ENCODE measurements at regions not wholly inside any gene's neighbourhood (a gene's known extent, or its start where the extent isn't known, plus 50 kb on each side); places are given as distances from the start of the nearest gene placed in this dataset.

- Histone ChIP-seq H3K9ac (ENCODE audit: insufficient read depth in 1 of 2, low read length in 2 of 2) (no peak overlapping the region), H3K4me1 (ENCODE audit: control insufficient read depth in 5 of 5, insufficient read depth in 5 of 5, low read length in 5 of 5) (peaks cover 0 to 7% (median 0%) of the 10 kb centered on the region in 5 donors), H3K36me3 (ENCODE audit: control insufficient read depth in 4 of 4, insufficient read depth in 4 of 4, low read length in 4 of 4) (no peaks in the 10 kb centered on the region), H3K9me3 (ENCODE audit: control insufficient read depth in 4 of 4, insufficient read depth in 3 of 4, low read length in 3 of 4) (no peaks in the 10 kb centered on the region), H3K4me3 (no peak overlapping the region), H3K27ac (ENCODE audit: low read depth in 1 of 2, low read length in 1 of 2) (no peak overlapping the region), H3K27me3 (ENCODE audit: control insufficient read depth in 3 of 3, insufficient read depth in 3 of 3, low read length in 2 of 3) (no peaks in the 10 kb centered on the region)
- WGBS, 2 donors = 48 to 68% methylated on average over 1 of the region's 1 CpG
- no peak for ATAC-seq (ENCODE audit: insufficient read depth, low FRiP score)
- no peak for TF ChIP-seq CTCF (IDR thresholded peaks at IDR 0.05; ENCODE audit: control extremely low read depth, extremely low read depth)
- DNase-seq = no peak
Observed at GRCh38 chr1:194807530-194808220, 1621.3 kb upstream of the B3GALT2 start.

DNA sequence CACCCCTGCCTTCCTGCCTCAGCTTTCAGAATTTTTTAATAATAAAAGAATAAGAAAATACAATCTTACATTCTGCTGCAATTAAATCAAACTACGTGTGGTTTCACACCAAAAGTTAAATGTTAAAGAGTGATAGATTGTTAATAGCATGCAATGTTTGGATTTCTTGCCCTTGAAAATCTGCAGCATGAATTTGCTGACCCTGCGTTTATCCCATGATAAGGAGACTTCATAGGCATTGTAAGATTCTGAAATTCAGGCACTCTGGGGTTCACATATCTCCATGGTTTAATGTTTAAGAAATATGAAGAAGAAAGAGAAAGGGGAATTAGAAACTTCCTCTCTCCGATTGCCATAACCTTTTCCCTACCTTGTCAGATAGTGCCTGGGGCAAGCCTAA lies 1616.2 kb upstream of the B3GALT2 start:
- WGBS, 2 donors = 57 to 74% methylated on average over 3 of the region's 3 CpGs
- no peaks in the 10 kb centered on the region for H3K27me3 ChIP-seq (ENCODE audit: control insufficient read depth in 3 of 3, insufficient read depth in 3 of 3, low read length in 2 of 3)
- no peak overlapping the region for H3K4me3 ChIP-seq
- no peak overlapping the region for H3K9ac ChIP-seq (ENCODE audit: insufficient read depth in 1 of 2, low read length in 2 of 2)
- H3K36me3 ChIP-seq (ENCODE audit: control insufficient read depth in 4 of 4, insufficient read depth in 4 of 4, low read length in 4 of 4) = no peaks in the 10 kb centered on the region
- no peaks in the 10 kb centered on the region for H3K4me1 ChIP-seq (ENCODE audit: control insufficient read depth in 5 of 5, insufficient read depth in 5 of 5, low read length in 5 of 5)
- no peak for ATAC-seq (ENCODE audit: insufficient read depth, low FRiP score)
- no peak overlapping the region for H3K27ac ChIP-seq (ENCODE audit: low read depth in 1 of 2, low read length in 1 of 2)
- TF ChIP-seq CTCF (IDR thresholded peaks at IDR 0.05; ENCODE audit: control extremely low read depth, extremely low read depth) = no peak
- H3K9me3 ChIP-seq (ENCODE audit: control insufficient read depth in 4 of 4, insufficient read depth in 3 of 4, low read length in 3 of 4) = no peaks in the 10 kb centered on the region
- no peak for DNase-seq

DNA sequence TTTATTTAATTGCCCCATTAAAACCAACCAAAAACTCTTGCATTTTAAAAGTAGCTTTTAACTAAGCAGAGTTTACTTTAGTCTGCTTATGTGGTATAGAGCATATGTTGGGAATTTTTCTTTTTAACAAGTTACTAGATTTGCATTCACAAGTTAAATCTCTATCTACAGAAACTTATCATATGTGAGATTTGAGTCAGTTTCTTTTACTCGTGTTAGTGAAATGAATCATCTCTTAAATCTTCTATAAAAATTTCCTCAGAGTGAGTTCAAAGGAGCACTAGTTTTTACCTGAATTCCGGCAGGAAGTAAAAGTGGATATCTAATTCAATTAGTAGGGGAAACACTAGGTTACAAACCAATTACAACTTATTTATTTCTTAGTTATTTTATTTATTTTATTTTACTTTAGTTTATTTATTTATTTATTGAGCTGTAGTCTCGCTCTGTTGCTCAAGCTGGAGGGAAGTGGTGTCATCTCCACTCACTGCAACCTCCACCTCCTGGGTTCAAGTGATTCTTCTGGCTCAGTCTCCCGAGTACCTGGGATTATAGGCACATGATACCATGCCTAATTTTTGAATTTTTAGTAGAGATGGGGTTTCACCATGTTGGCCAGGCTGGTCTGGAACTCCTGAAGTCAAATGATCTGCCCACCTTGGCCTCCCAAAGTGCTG lies 1609.6 kb upstream of the B3GALT2 start:
- no peak overlapping the region for H3K27ac ChIP-seq (ENCODE audit: low read depth in 1 of 2, low read length in 1 of 2)
- H3K9ac ChIP-seq (ENCODE audit: insufficient read depth in 1 of 2, low read length in 2 of 2) = no peak overlapping the region
- no peaks in the 10 kb centered on the region for H3K4me1 ChIP-seq (ENCODE audit: control insufficient read depth in 5 of 5, insufficient read depth in 5 of 5, low read length in 5 of 5)
- no peaks in the 10 kb centered on the region for H3K9me3 ChIP-seq (ENCODE audit: control insufficient read depth in 4 of 4, insufficient read depth in 3 of 4, low read length in 3 of 4)
- H3K4me3 ChIP-seq = no peak overlapping the region
- no peak for ATAC-seq (ENCODE audit: insufficient read depth, low FRiP score)
- WGBS, 2 donors = 80 to 91% methylated on average over 4 of the region's 4 CpGs
- H3K36me3 ChIP-seq (ENCODE audit: control insufficient read depth in 4 of 4, insufficient read depth in 4 of 4, low read length in 4 of 4) = no peaks in the 10 kb centered on the region
- DNase-seq = no peak
- no peak for TF ChIP-seq CTCF (IDR thresholded peaks at IDR 0.05; ENCODE audit: control extremely low read depth, extremely low read depth)
- no peaks in the 10 kb centered on the region for H3K27me3 ChIP-seq (ENCODE audit: control insufficient read depth in 3 of 3, insufficient read depth in 3 of 3, low read length in 2 of 3)

Data from lung (tissue), 11 donors.